ENCODE measurements at regions not wholly inside any gene's neighbourhood (a gene's known extent, or its start where the extent isn't known, plus 50 kb on each side); places are given as distances from the start of the nearest gene placed in this dataset.
"Not testable (repeated sequence)": the region's sequence is repeated elsewhere in the genome, so short reads cannot be mapped to it uniquely, and the experiment has no call there.

DNA sequence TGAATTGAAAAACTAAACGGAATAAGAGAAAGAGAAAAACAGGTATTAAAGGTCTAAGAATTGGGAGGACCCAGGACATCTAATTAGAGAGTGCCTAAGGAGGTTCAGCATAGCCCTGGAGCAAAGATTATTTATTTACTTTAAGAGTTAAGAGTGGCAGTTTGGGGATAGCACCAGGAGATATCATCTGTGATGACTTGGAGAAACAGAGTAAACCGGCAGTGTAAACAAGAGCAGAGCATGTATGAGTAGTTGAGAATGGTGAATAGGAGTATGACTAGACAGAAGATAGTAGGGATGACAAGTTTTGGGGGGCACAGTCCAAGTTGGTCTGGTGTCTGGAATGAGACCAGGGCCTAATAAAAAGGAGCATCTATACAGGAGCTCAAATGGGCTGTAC is 167.9 kb upstream of the JADE1 start:
- not testable (repeated sequence) for TF ChIP-seq EZH2phosphoT487 (IDR thresholded peaks at IDR 0.05; ENCODE audit: low read depth, severe bottlenecking, unreplicated experiment); CTCF (IDR thresholded peaks at IDR 0.05; ENCODE audit: poor library complexity)

Measured in hepatocyte (in vitro differentiated cells).